ENCODE measurements at regions not wholly inside any gene's neighbourhood (a gene's known extent, or its start where the extent isn't known, plus 50 kb on each side); places are given as distances from the start of the nearest gene placed in this dataset.

DNA sequence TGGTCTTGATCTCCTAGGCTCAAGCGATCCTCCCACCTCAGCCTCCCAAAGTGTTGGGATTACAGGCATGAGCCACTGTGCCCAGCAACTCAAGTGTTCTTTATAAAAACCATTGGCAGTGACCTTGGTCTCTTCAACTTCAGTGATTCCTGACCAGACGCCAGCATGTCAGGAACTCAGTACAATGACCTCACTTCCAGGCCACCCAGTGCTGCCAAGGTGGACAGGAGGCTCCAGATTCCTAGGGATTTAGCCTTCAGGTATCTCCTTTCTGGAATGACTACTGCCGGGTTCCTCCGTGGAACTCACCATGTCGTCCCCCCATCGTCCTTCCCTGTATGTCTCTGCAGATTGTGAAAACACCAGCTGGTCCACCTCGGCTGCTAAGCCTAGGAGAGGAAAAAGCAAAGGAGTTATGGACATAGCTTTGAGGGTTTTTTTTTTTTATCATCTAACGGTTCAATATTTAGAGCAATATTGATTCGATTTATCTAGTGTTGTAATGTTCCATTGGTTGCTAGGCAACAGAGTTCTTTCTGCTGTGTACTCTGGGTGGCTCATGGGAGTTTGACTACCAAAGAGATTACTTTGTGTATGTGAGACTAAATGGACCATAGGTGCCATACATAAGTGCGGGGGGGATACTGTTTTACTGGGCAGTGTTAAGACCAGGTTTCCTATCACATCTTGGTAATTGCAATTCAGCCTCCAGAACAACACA lies 425.8 kb upstream of the AUTS2 start:
- H3K36me3 ChIP-seq, result no peaks in the 10 kb centered on the region
- no peaks in the 10 kb centered on the region for H3K27me3 ChIP-seq
- H3K4me3 ChIP-seq, result no peak overlapping the region
- no peaks in the 10 kb centered on the region for H3K9me3 ChIP-seq
- DNase-seq, result no peak

DNA sequence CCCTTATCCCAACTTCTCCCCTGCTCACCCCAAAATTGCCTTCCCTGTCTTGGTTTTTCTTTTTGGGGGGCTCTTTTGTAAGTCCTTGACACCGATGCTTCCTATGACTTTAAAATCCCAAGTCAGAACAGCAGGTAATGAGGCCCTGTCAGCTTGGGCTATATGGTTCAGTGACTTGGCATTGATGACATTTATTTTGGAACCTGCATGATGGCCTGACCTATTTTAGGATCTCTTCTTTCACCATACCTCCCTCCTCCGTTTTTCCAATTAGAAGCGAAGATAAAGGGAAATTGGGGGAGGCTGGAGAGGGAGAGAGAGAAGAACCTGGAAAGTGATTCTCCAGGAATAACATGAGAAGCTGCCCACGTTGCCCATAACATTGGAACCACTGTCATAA lies 424.9 kb upstream of the AUTS2 start:
- Histone ChIP-seq H3K9me3 (no peaks in the 10 kb centered on the region), H3K27me3 (no peaks in the 10 kb centered on the region), H3K36me3 (no peaks in the 10 kb centered on the region), H3K4me3 (no peak overlapping the region)
- no peak for DNase-seq

DNA sequence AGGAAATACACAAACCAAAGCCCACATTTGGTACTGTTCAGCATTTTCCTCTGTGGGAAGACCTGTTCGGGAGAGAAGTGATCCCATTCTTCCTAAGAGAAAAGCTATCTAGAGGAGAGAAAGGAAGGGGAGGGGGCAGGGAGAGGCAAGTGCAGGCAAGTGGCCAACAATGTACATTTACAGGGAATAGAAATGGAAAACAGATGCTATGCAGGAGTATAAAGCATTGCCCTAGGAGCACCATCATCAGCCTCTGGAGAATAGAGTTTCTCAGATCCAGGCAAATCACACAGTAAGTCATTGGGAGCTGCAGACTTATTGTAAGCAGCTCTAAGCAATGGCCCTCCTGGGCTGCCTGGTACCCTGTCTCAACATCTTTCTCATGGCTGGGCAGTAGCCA lies 424.4 kb upstream of the AUTS2 start:
- no peak overlapping the region for H3K4me3 ChIP-seq
- H3K9me3 ChIP-seq, result no peaks in the 10 kb centered on the region
- no peak for DNase-seq
- H3K27me3 ChIP-seq, result no peaks in the 10 kb centered on the region
- no peaks in the 10 kb centered on the region for H3K36me3 ChIP-seq

DNA sequence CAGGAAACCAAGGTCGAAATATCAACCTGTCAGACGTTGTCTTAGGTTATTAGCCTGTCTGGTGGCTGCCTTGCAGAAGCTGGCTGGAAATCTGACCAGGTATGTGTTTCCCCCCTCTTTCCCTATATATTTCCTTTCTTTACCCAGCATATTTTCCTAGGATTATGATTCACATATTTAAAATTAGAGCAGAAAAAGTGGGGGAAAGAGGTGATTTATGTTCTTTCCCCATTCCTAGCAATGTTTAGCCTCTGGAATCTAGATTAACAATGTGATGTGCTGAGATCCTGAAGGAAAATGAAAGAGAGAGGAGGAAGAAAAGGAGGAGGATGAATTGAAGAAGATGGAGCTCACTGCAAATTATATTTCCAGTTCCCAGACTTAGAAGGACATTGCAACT lies 421.4 kb upstream of the AUTS2 start:
- no peaks in the 10 kb centered on the region for H3K9me3 ChIP-seq
- no peak for DNase-seq
- H3K4me3 ChIP-seq, result no peak overlapping the region
- no peaks in the 10 kb centered on the region for H3K27me3 ChIP-seq
- H3K36me3 ChIP-seq, result no peaks in the 10 kb centered on the region

DNA sequence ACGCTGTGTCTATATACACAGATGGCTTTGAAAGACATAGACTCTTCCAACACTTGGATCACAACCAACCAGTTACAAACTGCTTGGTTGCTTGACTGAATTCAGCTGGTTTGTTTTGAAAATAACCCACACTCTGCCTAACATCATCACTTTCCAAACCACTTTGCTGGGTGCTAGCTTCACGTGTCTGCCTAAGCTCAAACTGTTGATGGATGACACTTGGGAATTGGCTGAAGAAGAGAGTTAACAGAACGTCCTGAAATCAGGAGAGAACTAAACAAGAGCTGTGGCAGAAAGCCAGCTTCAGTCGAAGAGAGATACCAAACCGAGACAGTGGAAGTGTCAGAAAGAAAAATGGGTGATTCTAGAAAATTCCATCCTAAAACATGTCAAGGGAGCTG lies 420.8 kb upstream of the AUTS2 start:
- H3K4me3 ChIP-seq, result no peak overlapping the region
- H3K27me3 ChIP-seq, result no peaks in the 10 kb centered on the region
- no peak for DNase-seq
- no peaks in the 10 kb centered on the region for H3K9me3 ChIP-seq
- H3K36me3 ChIP-seq, result no peaks in the 10 kb centered on the region

DNA sequence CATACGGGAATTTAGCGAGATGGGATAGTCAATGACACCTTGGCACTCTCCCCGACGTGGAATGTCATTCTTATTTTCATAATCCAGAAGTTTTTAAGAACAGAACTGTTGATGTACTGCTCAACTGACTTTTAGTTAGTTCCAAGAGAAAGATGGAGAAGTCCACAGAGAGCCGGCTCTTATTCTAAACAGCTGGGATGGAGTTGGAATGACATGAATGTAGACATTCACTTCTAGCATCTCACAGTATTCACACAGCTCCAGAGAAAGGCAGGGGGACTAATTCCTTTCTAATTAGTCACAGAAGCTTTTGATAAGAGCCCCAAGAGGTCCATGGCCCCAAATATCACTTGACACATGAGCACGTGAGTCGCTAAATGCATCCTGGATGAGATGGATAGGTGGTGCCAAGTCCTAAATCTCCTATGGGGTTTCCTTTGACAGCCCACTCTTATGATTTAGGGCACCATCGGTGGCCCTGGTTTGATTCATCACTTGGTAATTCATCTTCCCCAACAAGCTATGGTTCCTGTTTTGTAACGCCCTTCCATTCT lies 420.3 kb upstream of the AUTS2 start:
- H3K4me3 ChIP-seq, result no peak overlapping the region
- no peak for DNase-seq
- H3K27me3 ChIP-seq, result no peaks in the 10 kb centered on the region
- H3K9me3 ChIP-seq, result no peaks in the 10 kb centered on the region
- no peaks in the 10 kb centered on the region for H3K36me3 ChIP-seq

DNA sequence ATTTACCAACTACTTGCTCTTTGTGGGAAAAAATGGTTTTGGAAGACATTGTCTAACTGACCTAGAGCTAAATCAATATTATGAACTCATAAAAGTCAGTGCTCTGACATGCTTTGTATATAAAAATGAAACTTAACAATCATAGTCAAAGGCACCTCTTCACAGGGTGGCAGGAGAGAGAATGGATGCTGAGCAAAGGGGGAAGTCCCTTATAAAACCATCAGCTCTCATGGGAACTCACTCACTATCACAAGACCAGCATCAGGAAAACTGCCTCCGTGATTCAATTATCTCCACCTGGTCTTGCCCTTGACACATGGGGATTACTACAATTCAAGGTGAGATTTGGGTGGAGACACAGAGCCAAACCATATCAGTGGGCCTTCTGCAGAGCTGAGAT lies 417.6 kb upstream of the AUTS2 start:
- no peak for DNase-seq
- no peaks in the 10 kb centered on the region for H3K27me3 ChIP-seq
- H3K9me3 ChIP-seq, result no peaks in the 10 kb centered on the region
- no peak overlapping the region for H3K4me3 ChIP-seq
- H3K36me3 ChIP-seq, result no peaks in the 10 kb centered on the region

DNA sequence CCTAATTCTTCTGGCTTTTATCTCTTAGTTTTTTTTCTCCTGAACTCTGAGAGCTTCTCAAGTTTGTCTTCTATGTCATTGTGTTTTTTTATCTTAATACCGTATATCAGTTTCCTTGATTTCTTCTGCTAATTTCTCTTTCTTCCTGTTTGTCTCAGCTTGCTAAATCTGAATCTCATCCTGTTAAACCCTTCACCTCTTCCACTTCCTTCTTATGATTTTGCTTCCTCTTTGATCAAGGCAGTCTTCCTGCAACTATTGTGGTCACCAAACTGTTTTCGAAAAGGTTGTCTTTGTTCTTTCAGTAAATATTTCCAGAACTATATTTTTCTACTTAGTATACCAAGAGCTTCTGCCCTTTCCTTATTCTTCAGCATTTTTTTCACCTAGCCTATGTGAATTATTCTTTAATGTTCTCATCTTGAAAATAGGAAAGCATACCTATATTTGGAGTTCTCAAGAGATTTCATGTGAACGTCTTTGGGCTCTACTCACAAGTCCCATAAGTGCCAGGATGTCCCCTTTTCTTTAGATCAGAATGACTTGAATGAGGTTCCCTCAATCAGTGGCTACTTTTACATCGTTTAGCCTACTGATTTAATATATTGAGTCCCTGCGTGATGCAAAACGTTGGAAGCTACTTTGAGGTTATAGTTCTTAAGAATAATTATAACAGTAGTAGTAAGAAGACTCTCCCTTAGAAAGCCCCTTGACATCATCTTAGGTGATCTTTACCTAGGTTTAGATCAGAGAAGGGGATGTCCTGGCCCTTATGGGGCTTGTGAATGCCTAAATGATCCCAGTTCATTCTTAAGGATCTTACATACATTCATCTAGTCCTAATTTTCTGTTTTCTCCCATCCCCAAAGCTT lies 415.4 kb upstream of the AUTS2 start:
- Histone ChIP-seq H3K4me3 (no peak overlapping the region), H3K27me3 (no peaks in the 10 kb centered on the region), H3K9me3 (no peaks in the 10 kb centered on the region), H3K36me3 (no peaks in the 10 kb centered on the region)
- no peak for DNase-seq

DNA sequence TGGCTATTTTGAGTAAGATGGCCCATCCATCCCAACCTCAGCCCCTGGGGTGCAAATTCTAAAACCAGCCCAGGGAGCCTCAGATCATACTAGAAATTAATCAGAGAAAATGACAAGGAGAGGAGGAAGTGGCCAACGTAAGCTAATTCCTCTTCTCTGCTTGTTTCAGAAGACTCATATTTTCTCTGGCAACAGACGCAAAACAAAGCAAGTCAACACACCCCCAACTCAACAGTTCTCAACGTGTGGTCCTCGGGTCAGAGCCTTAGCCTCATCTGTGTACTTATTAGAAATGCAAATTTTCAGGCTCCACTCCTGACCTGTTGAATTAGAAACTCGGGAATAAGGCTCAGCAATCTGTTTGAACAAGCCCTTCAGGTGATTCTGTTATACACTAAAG lies 413.9 kb upstream of the AUTS2 start:
- Histone ChIP-seq H3K36me3 (no peaks in the 10 kb centered on the region), H3K27me3 (no peaks in the 10 kb centered on the region), H3K4me3 (no peak overlapping the region), H3K9me3 (no peaks in the 10 kb centered on the region)
- no peak for DNase-seq

DNA sequence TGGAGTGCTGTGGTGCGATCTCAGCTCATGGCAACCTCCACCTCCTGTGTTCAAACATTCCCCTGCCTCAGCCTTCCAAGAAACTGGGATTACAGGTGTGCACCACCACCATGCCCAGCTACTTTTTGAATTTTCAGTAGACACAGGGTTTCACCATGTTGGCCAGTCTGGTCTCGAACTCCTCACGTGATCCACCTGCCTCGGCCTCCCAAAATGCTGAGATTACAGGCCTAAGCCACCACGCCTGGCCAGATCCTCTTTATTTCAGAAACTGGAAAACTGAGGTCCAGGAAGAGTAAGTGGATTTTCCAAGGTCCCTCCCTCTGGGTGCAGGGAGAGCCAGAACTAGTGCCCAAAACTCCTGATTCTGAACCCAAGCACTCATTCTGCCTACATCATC lies 413.1 kb upstream of the AUTS2 start:
- Histone ChIP-seq H3K36me3 (no peaks in the 10 kb centered on the region), H3K9me3 (no peaks in the 10 kb centered on the region), H3K4me3 (no peak overlapping the region), H3K27me3 (no peaks in the 10 kb centered on the region)
- DNase-seq, result no peak

DNA sequence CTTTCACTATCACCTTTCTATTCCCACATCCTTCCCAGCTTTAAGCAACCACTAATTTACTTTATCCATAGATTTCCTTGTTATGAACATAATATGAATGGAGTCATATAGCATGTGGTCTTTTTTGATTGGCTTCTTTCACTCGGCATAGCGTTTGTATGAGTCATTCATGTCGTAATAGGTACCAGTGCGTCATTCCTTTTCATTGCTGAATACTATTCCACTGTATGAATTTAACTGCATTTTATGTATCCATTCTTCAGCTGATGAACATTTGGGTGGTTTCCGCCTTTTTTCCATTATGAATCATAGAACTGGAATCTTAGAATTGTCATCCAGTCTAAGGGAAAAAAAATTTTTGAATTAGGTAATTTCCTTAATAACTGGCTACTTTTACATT lies 411.3 kb upstream of the AUTS2 start:
- Histone ChIP-seq H3K36me3 (no peaks in the 10 kb centered on the region), H3K27me3 (no peaks in the 10 kb centered on the region), H3K4me3 (no peak overlapping the region), H3K9me3 (no peaks in the 10 kb centered on the region)
- no peak for DNase-seq

DNA sequence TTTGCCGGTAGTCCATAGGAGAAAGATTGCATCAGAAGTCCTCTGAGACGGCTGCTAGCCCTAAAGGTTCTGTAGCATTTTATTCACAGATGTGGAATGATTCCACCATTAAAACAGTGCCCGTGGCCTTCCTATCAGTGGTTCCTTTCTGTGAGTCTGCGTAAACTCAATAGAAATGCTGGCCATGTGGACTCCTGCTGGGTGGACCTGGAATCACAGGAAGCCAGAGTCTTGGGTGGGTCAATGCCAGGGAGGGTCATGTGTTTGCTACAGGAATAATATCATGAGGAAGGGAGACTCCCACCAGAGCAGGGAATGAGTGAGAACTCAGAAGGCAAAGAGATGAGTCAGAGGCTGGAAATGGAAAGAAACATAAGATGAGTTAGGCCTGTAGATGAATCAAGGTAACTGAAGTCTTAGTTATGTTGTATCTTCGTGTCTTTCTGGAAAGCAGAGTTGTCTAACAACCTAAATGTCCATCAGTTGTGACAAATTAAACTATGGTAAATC lies 410.4 kb upstream of the AUTS2 start:
- H3K36me3 ChIP-seq, result no peaks in the 10 kb centered on the region
- no peaks in the 10 kb centered on the region for H3K9me3 ChIP-seq
- no peak overlapping the region for H3K4me3 ChIP-seq
- no peaks in the 10 kb centered on the region for H3K27me3 ChIP-seq
- DNase-seq, result no peak

DNA sequence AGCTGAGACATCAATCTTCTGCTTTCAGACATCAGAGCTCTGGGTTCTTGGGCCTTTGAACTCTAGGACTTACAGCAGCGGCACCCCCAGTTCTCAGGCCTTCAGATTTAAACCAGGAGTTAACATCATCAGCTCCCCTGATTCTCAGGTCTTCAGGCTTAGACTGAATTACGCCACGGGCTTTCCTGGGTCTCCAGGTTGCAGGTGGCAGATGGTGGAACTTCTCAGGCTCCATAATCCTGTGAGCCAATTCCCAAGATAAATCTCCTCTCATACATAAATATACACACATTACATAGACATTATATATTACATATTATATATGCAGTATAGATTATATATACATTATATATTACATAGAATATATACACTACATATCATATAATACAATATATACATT lies 408.9 kb upstream of the AUTS2 start:
- no peak for DNase-seq
- Histone ChIP-seq H3K4me3 (no peak overlapping the region), H3K9me3 (no peaks in the 10 kb centered on the region), H3K27me3 (no peaks in the 10 kb centered on the region), H3K36me3 (no peaks in the 10 kb centered on the region)

DNA sequence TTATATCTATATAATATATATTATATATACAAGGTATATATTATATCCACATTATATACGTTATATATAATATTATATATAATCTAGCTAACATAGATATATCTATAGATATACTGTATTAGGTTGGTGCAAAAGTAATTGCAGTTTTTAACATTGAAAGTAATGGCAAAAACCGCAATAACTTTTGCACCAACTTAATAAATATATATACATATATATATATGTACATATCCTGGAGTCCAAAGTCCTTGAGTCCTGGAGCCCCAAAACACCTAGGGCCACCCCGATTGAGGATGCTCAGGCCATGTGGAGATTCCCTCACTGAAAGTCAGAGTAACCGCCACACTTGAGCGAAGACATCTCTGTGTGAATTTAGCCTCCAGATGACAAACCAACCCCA lies 408.2 kb upstream of the AUTS2 start:
- Histone ChIP-seq H3K27me3 (no peaks in the 10 kb centered on the region), H3K9me3 (no peaks in the 10 kb centered on the region), H3K4me3 (no peak overlapping the region), H3K36me3 (no peaks in the 10 kb centered on the region)
- DNase-seq, result no peak

DNA sequence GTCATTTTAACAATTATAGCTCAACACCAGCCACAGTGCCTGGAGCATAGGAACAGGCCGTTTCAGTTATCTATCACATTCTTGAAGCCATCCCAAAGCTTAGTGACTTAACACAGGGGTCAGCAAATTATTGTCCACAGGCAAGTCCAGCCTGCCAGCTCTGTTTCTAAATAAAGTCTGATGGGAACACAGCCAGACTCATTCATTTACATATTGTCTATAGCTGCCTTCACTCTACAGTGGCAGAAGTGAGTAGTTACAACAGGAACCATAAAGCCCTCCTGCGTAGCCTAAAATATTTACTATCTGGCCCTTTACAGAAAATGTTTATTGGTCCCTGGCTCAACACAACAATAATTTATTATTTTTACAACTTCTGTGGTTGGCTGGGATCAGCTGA lies 407.5 kb upstream of the AUTS2 start:
- DNase-seq, result no peak
- Histone ChIP-seq H3K27me3 (no peaks in the 10 kb centered on the region), H3K36me3 (no peaks in the 10 kb centered on the region), H3K9me3 (no peaks in the 10 kb centered on the region), H3K4me3 (no peak overlapping the region)

DNA sequence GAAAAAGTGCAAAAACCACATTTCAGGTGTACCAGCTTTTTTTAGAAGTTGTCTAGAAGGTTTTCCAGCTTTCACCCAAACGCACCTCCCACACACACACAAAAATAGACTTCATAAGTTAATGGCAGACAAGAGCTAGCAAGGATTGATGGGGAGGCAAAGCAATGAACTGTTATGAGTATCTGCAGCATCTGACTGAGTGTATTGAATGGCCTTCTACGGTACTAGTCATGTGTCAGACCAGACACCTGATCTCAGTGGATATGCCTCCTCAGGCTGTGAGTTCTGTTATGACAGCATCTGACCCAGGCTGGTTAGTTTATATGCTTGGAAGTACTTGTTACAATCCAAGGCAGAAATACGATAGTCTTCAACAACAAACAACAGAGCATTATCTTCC lies 406.1 kb upstream of the AUTS2 start:
- H3K27me3 ChIP-seq, result no peaks in the 10 kb centered on the region
- DNase-seq, result no peak
- no peak overlapping the region for H3K4me3 ChIP-seq
- H3K9me3 ChIP-seq, result no peaks in the 10 kb centered on the region
- no peaks in the 10 kb centered on the region for H3K36me3 ChIP-seq

DNA sequence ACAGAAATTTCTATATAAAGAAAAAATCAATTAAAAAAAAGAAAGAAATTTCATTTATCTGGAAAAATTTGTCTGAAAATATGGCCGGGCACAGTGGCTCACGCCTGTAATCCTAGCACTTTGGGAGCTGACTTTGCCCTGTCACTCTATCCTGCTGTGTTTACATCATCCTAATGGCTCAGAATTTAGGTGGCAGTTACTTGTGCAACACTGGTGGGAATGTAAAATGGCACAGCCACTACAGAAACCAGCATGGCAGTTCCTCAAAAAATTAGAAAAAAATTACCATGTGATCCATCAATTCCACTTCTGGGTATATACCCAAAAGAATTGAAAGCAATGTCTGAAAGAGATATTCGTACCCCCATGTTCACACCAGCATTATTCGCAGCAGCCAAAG lies 405.2 kb upstream of the AUTS2 start:
- H3K9me3 ChIP-seq, result no peaks in the 10 kb centered on the region
- H3K27me3 ChIP-seq, result no peaks in the 10 kb centered on the region
- DNase-seq, result no peak
- H3K4me3 ChIP-seq, result no peak overlapping the region
- H3K36me3 ChIP-seq, result no peaks in the 10 kb centered on the region

DNA sequence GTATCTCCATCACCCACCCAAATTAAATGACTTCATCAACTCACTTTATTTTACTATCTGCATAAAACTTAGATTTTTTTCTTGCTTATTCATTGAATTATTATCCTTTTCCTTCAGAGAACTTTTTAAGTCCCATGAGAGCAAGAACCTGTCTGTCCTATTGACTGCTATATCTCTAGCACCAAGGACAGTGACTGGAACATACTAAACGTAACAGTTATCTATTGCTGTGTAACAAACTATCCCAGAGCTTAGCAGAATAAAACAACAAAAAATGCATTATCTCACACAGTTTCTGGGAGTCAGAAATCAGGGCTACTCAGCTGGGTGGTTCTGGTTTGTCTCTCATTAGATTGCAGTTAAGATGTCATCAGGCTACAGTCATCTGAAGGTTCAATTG lies 401.7 kb upstream of the AUTS2 start:
- no peak overlapping the region for H3K4me3 ChIP-seq
- H3K27me3 ChIP-seq, result no peaks in the 10 kb centered on the region
- H3K36me3 ChIP-seq, result no peaks in the 10 kb centered on the region
- no peaks in the 10 kb centered on the region for H3K9me3 ChIP-seq
- DNase-seq, result no peak

Measured in MG63 (cell line).